DOHH2 (cell line): ENCODE measurements at regions not wholly inside any gene's neighbourhood (a gene's known extent, or its start where the extent isn't known, plus 50 kb on each side); places are given as distances from the start of the nearest gene placed in this dataset.

ENCODE experiments used
- CTCF ChIP-seq: fragments of 200-600 bp; sonication (generic); IDR thresholded peaks from one replicate; pipeline ENCODE4 v1.5.1; 2014; ENCODE audit warnings: antibody characterized with exemption, mild to moderate bottlenecking, low read depth, low read length; ENCODE audit not compliant: poor library complexity, severe bottlenecking
- EZH2phosphoT487 ChIP-seq: fragments of 200-600 bp; sonication (generic); IDR thresholded peaks from 2 replicates; pipeline ENCODE4 v1.6.1; 2017; ENCODE audit warnings: borderline replicate concordance, mild to moderate bottlenecking, antibody characterized with exemption, low read length, moderate library complexity, mixed read lengths

GRCh38 chr3:106794442-106794841 lies 582.8 kb upstream of the CCDC54 start:
- TF ChIP-seq CTCF: no peak
- TF ChIP-seq EZH2phosphoT487: no peak
